HCT116 (cell line): ENCODE measurements at regions not wholly inside any gene's neighbourhood (a gene's known extent, or its start where the extent isn't known, plus 50 kb on each side); places are given as distances from the start of the nearest gene placed in this dataset.

Experiments used
- CBX3 ChIP-seq: IDR thresholded peaks from 2 replicates; pipeline ENCODE4 v1.6.1; 2012; ENCODE audit warnings: low read depth
- CEBPB ChIP-seq: IDR thresholded peaks from 2 replicates; pipeline ENCODE4 v1.6.1; 2012; ENCODE audit warnings: low read depth
- EZH2 ChIP-seq: fragments of 200-600 bp; sonication (generic); IDR thresholded peaks from 2 replicates; pipeline ENCODE4 v1.6.1; 2017; ENCODE audit warnings: antibody characterized with exemption, mixed run types
- EZH2phosphoT487 ChIP-seq: fragments of 200-600 bp; IDR thresholded peaks from 2 replicates; pipeline ENCODE4 v1.6.1; 2018; ENCODE audit warnings: antibody characterized with exemption, borderline replicate concordance
- FOSL1 ChIP-seq: IDR thresholded peaks from 2 replicates; pipeline ENCODE4 v1.6.1; 2012; ENCODE audit warnings: low read depth
- JUND ChIP-seq: IDR thresholded peaks from 2 replicates; pipeline ENCODE4 v1.6.1; 2012
- POLR2A ChIP-seq: IDR thresholded peaks from 2 replicates; pipeline ENCODE4 v1.7.0; 2011; ENCODE audit warnings: borderline replicate concordance; ENCODE audit not compliant: insufficient read depth, insufficient read length; ENCODE audit errors: extremely low read depth
- RAD21 ChIP-seq: IDR thresholded peaks from 2 replicates; pipeline ENCODE4 v1.6.1; 2012; ENCODE audit warnings: low read depth, mild to moderate bottlenecking
- SIN3A ChIP-seq: IDR thresholded peaks from 2 replicates; pipeline ENCODE4 v1.6.1; 2012; ENCODE audit warnings: low read depth
- TF ChIP-seq, protein P1 (sequence below), 3 experiments: fragments of 200-600 bp in 1 of 3; sonication (generic) in 1 of 3; IDR thresholded peaks in 2 of 3; conservative IDR thresholded peaks in 1 of 3; 2 replicates each; pipeline ENCODE4 v1.5.1; 2012 to 2017; ENCODE audit warnings: low read depth in 2 of 3, low read length in 2 of 3, antibody characterized with exemption in 1 of 3, borderline replicate concordance in 1 of 3, control low read depth in 1 of 3, mild to moderate bottlenecking in 1 of 3, mixed read lengths in 1 of 3, mixed run types in 1 of 3, moderate library complexity in 1 of 3; ENCODE audit not compliant: insufficient read depth in 1 of 3
- TF ChIP-seq, protein P2 (sequence below): IDR thresholded peaks from 2 replicates; pipeline ENCODE4 v1.6.1; 2012
- TF ChIP-seq, protein P3 (sequence below): IDR thresholded peaks from 2 replicates; pipeline ENCODE4 v1.6.1; 2012; ENCODE audit warnings: low read depth

DNA sequence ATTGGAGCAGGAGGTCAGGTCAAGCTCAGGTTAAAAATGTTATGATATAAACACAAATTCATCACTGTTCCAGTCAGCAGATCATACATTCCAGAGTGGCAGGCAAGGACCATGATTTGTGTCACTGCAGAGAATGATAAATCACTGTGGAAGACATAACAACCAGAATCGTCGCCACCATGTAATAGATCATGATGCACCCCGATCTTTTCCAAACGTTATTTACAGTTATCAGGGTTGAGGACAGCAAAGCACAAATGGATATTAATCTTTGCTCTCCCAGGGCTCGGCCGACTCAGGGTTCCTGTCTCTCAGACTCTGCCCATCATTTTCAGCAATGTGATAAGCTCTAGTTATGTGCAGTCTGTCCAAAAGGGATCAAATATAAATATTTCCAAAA, 122.7 kb downstream of the ZBTB18 start:
- TF ChIP-seq, protein P1, sequence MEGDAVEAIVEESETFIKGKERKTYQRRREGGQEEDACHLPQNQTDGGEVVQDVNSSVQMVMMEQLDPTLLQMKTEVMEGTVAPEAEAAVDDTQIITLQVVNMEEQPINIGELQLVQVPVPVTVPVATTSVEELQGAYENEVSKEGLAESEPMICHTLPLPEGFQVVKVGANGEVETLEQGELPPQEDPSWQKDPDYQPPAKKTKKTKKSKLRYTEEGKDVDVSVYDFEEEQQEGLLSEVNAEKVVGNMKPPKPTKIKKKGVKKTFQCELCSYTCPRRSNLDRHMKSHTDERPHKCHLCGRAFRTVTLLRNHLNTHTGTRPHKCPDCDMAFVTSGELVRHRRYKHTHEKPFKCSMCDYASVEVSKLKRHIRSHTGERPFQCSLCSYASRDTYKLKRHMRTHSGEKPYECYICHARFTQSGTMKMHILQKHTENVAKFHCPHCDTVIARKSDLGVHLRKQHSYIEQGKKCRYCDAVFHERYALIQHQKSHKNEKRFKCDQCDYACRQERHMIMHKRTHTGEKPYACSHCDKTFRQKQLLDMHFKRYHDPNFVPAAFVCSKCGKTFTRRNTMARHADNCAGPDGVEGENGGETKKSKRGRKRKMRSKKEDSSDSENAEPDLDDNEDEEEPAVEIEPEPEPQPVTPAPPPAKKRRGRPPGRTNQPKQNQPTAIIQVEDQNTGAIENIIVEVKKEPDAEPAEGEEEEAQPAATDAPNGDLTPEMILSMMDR (IDR thresholded peaks at IDR 0.05 in 2 of 3, conservative IDR thresholded peaks at IDR 0.05 in 1 of 3; ENCODE audit: borderline replicate concordance in 1 of 3, insufficient read depth in 1 of 3, low read depth in 2 of 3, low read length in 2 of 3): no peak
- no peak for TF ChIP-seq POLR2A
- TF ChIP-seq CBX3: no peak
- no peak for TF ChIP-seq RAD21
- TF ChIP-seq EZH2phosphoT487: no peak
- no peak for TF ChIP-seq EZH2
- no peak for TF ChIP-seq JUND
- TF ChIP-seq, protein P2, sequence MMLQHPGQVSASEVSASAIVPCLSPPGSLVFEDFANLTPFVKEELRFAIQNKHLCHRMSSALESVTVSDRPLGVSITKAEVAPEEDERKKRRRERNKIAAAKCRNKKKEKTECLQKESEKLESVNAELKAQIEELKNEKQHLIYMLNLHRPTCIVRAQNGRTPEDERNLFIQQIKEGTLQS: no peak
- TF ChIP-seq FOSL1: no peak
- TF ChIP-seq, protein P3, sequence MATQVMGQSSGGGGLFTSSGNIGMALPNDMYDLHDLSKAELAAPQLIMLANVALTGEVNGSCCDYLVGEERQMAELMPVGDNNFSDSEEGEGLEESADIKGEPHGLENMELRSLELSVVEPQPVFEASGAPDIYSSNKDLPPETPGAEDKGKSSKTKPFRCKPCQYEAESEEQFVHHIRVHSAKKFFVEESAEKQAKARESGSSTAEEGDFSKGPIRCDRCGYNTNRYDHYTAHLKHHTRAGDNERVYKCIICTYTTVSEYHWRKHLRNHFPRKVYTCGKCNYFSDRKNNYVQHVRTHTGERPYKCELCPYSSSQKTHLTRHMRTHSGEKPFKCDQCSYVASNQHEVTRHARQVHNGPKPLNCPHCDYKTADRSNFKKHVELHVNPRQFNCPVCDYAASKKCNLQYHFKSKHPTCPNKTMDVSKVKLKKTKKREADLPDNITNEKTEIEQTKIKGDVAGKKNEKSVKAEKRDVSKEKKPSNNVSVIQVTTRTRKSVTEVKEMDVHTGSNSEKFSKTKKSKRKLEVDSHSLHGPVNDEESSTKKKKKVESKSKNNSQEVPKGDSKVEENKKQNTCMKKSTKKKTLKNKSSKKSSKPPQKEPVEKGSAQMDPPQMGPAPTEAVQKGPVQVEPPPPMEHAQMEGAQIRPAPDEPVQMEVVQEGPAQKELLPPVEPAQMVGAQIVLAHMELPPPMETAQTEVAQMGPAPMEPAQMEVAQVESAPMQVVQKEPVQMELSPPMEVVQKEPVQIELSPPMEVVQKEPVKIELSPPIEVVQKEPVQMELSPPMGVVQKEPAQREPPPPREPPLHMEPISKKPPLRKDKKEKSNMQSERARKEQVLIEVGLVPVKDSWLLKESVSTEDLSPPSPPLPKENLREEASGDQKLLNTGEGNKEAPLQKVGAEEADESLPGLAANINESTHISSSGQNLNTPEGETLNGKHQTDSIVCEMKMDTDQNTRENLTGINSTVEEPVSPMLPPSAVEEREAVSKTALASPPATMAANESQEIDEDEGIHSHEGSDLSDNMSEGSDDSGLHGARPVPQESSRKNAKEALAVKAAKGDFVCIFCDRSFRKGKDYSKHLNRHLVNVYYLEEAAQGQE: no peak
- no peak for TF ChIP-seq CEBPB
- no peak for TF ChIP-seq SIN3A
